Esophagus muscularis mucosa (tissue), 4 donors: ENCODE measurements at regions not wholly inside any gene's neighbourhood (a gene's known extent, or its start where the extent isn't known, plus 50 kb on each side); places are given as distances from the start of the nearest gene placed in this dataset.

Experiments
- DNase-seq: peaks from one replicate; pipeline ENCODE4 v3.0.0-alpha.2; 2017; ENCODE audit errors: extremely low spot score
- H3K27ac ChIP-seq, 4 donors: fragments of 200-600 bp; sonication (generic); replicated peaks in 1 of 4; 1 replicate in 3 of 4; 2 replicates in 1 of 4; pipeline ENCODE4 v1.5.1; 2016 to 2019; ENCODE audit warnings: mild to moderate bottlenecking in 1 of 4
- H3K27me3 ChIP-seq, 4 donors: fragments of 200-600 bp; sonication (generic); one replicate each; pipeline versions ENCODE4 v1.5.1 to v1.6.0; 2016 to 2019
- H3K36me3 ChIP-seq, 4 donors: fragments of 200-600 bp; sonication (generic); one replicate each; pipeline ENCODE4 v1.5.1; 2016 to 2019
- H3K4me1 ChIP-seq, 4 donors: fragments of 200-600 bp; sonication (generic); one replicate each; pipeline ENCODE4 v1.5.1; 2016 to 2019
- H3K4me3 ChIP-seq, 4 donors: fragments of 200-600 bp; sonication (generic); 1 replicate in 2 of 4; 2 replicates in 2 of 4; pipeline ENCODE4 v1.5.1; 2016 to 2019; ENCODE audit warnings: mild to moderate bottlenecking in 4 of 4, moderate library complexity in 1 of 4
- H3K9me3 ChIP-seq, 4 donors: fragments of 200-600 bp; sonication (generic); 1 replicate in 3 of 4; 2 replicates in 1 of 4; pipeline ENCODE4 v1.5.1; 2016 to 2019
- EP300 ChIP-seq: sonication (generic); formaldehyde crosslinking; IDR thresholded peaks from one replicate; pipeline ENCODE4 v1.6.1; 2017; ENCODE audit warnings: antibody characterized with exemption
- POLR2A ChIP-seq: fragments of 450-650 bp; IDR thresholded peaks from one replicate; pipeline ENCODE4 v1.6.1; 2017; ENCODE audit warnings: antibody characterized with exemption, moderate library complexity, mild to moderate bottlenecking, low read depth
- POLR2AphosphoS5 ChIP-seq, 2 donors: sonication (generic); formaldehyde crosslinking; IDR thresholded peaks; one replicate each; pipeline ENCODE4 v1.6.1; 2017; ENCODE audit warnings: antibody characterized with exemption in 2 of 2
- WGBS: methylation state at CpG from one replicate; pipeline ENCODE4 v1.1.5; 2018; 5-methylcytosine and 5-hydroxymethylcytosine counted together
- intact Hi-C: fragments of 100-400 bp; cut with DNase I; formaldehyde crosslinking; loops from one replicate; pipeline ENCODE4 v1.15.1; 2023
- TF ChIP-seq, protein P1 (sequence below), 3 experiments: fragments of 200-600 bp in 2 of 3; fragments of 450-650 bp in 1 of 3; sonication (generic) in 2 of 3; IDR thresholded peaks; one replicate each; pipeline ENCODE4 v1.5.1; 2017 to 2019; ENCODE audit warnings: antibody characterized with exemption in 3 of 3, mild to moderate bottlenecking in 2 of 3, moderate library complexity in 1 of 3

DNA sequence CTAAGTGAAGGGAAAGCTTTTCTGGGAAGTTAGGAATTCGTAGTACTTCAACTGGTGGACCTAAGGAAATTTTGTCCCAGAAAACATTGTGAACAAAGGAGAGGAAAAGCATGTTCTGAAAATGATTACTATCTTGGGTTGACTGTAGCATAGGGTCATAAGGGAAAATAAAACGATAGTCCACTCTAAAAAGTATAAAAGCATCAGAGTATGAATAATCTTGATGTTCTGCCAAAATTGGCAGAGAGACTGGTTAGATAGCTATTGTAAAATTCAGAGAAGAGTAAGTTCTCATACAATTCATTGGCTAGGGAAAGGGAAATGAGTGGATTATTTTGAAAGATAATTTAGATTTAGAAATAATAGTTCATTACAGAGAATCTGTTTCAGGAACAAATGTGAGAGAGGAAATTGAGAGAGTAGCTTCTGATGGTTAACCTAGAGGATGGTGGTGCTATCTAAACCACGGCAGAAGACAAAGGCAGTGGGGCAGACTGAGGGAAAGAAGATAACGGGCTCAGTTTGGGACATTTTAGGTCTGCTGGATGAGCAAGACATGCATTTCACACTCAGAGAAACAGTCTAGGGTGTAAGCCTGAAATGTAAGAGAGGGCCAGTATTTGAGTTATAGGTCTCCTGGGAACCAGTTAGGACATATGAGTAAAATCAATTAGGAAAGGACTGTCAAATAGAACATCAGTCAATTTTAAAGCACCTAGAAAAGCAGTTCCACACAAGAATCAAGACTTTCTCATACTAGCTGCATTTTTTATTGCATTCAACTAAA lies 799.3 kb upstream of the CXADR start:
- Histone ChIP-seq H3K4me1 (peaks cover 0 to 7% (median 2%) of the 10 kb centered on the region in 4 donors), H3K27me3 (no peaks in the 10 kb centered on the region), H3K27ac (no peak overlapping the region), H3K4me3 (no peak overlapping the region), H3K36me3 (no peaks in the 10 kb centered on the region), H3K9me3 (no peaks in the 10 kb centered on the region)
- intact Hi-C loops = no loop called here
- 71% methylated on average over 4 of the region's 4 CpGs for WGBS
- TF ChIP-seq POLR2AphosphoS5 (IDR thresholded peaks at IDR 0.05) (no peak), POLR2A (no peak), EP300 (no peak)
- TF ChIP-seq, protein P1, sequence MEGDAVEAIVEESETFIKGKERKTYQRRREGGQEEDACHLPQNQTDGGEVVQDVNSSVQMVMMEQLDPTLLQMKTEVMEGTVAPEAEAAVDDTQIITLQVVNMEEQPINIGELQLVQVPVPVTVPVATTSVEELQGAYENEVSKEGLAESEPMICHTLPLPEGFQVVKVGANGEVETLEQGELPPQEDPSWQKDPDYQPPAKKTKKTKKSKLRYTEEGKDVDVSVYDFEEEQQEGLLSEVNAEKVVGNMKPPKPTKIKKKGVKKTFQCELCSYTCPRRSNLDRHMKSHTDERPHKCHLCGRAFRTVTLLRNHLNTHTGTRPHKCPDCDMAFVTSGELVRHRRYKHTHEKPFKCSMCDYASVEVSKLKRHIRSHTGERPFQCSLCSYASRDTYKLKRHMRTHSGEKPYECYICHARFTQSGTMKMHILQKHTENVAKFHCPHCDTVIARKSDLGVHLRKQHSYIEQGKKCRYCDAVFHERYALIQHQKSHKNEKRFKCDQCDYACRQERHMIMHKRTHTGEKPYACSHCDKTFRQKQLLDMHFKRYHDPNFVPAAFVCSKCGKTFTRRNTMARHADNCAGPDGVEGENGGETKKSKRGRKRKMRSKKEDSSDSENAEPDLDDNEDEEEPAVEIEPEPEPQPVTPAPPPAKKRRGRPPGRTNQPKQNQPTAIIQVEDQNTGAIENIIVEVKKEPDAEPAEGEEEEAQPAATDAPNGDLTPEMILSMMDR (IDR thresholded peaks at IDR 0.05) = no peak
- no peak for DNase-seq

DNA sequence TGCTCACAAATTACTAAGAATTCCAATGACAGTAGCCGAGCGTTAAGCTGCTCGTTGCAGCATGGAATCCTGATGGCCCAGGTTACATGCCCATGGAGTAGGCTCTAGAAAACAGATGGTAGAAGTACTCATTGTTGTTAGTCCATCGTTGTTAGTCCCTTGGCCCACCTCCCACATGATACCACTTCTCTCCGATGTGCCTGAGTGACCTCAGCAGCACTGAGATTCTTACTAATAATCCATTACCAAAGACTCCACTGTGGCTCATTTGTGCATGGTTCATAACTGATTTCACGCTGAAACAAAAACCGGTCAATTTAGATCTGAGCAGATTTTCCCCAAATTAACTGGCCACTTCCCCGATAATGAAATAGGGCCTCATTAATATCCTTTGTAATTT lies 772.3 kb upstream of the CXADR start:
- intact Hi-C loops = no loop called here
- TF ChIP-seq POLR2A (no peak), EP300 (no peak), POLR2AphosphoS5 (IDR thresholded peaks at IDR 0.05) (no peak)
- TF ChIP-seq, protein P1 (IDR thresholded peaks at IDR 0.05) = no peak
- Histone ChIP-seq H3K9me3 (no peaks in the 10 kb centered on the region), H3K36me3 (no peaks in the 10 kb centered on the region), H3K27ac (peak overlapping the region; percentile 27 to 60 (median 42)), H3K27me3 (no peaks in the 10 kb centered on the region), H3K4me1 (peaks cover 3 to 36% (median 30%) of the 10 kb centered on the region in 4 donors), H3K4me3 (no peak overlapping the region)
- DNase-seq = no peak
- WGBS = 72% methylated on average over 8 of the region's 8 CpGs

DNA sequence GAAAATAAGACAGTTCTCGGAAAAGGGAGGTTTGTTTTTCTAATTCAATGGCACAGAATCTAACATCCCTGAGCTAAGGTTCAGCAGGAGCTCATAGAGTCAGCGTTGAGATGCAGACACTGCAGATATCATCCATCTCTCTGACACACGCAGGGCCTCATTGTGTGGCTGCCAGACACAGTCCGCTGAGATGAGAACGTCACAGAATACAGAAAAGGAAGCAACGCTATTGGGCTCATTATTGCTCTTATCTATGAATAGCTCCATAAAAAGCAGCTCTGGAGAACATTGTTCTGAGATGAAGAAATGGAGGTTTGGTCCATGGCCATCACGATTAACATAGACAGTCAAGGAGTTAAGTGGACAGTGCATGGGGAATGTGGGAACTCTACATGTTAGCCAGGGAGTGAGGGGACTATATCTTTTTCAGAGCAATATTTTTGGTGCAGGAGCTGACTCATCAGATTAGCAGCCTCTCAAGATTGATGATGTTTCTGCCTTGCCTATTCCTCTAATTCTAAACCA lies 771.6 kb upstream of the CXADR start:
- Histone ChIP-seq H3K36me3 (no peaks in the 10 kb centered on the region), H3K9me3 (no peaks in the 10 kb centered on the region), H3K27ac (peak overlapping the region; percentile 34 to 60 (median 42)), H3K4me1 (peaks cover 3 to 36% (median 30%) of the 10 kb centered on the region in 4 donors), H3K27me3 (no peaks in the 10 kb centered on the region), H3K4me3 (no peak overlapping the region)
- whole genome bisulfite sequencing = 17% methylated on average over 7 of the region's 7 CpGs
- no peak for TF ChIP-seq POLR2AphosphoS5 (IDR thresholded peaks at IDR 0.05)
- no peak for TF ChIP-seq POLR2A
- TF ChIP-seq, protein P1 (IDR thresholded peaks at IDR 0.05) = no peak
- no peak for TF ChIP-seq EP300
- intact Hi-C loops = no loop called here
- no peak for DNase-seq

DNA sequence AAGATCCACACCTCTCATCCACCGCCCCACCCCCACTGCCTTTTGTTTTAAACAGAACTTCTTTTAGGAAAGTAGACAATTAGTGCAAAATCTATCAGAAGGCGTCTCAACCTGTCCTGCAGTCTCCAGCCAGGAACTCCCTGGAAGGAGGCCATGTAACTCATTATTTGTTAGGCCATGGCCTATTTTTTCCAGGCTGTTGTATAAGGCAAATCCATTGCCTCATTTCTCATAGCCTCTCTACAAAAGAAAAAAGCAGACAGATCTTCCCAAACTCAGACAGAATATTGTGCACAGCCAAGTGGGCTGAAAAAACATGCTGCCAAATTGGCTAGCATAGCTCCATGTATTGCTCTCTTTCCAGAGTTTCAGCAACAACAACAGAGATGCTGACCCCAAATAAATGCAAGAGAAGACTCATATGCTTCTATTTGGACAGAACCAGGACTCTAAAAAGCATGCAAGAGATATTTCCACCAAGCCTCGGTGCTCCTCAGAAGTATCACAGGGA lies 770.7 kb upstream of the CXADR start:
- no peak for DNase-seq
- Histone ChIP-seq H3K27ac (peak overlapping the region; percentile 27 to 60 (median 42)), H3K27me3 (no peaks in the 10 kb centered on the region), H3K4me3 (no peak overlapping the region), H3K9me3 (no peaks in the 10 kb centered on the region), H3K36me3 (no peaks in the 10 kb centered on the region), H3K4me1 (peaks cover 3 to 36% (median 30%) of the 10 kb centered on the region in 4 donors)
- TF ChIP-seq POLR2A (no peak), POLR2AphosphoS5 (IDR thresholded peaks at IDR 0.05) (peak; percentile 22 to 34)
- intact Hi-C loops = no loop called here
- WGBS = 30% methylated on average over 3 of the region's 3 CpGs

DNA sequence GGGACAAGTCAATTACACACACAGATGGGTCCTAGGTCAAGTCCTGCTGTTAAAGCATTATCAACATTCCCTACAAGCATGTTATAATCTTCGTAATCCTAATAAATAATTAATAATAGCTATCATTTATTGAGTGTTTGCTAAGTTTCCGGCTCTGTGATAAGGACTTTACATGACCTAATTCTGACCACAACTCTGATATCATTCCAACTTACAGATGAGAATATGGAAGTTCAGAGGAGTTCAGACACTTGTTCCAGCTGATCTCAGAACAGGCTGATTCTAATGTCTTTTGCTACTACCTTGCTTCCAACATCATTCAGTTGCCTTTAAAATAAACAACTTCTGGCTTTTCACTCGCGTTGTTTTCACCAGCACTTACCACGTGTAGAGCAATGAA lies 770.1 kb upstream of the CXADR start:
- H3K36me3 ChIP-seq = no peaks in the 10 kb centered on the region
- no peaks in the 10 kb centered on the region for H3K9me3 ChIP-seq
- WGBS = 46% methylated on average over 5 of the region's 5 CpGs
- H3K4me1 ChIP-seq = peaks cover 3 to 36% (median 30%) of the 10 kb centered on the region in 4 donors
- no peaks in the 10 kb centered on the region for H3K27me3 ChIP-seq
- DNase-seq = no peak
- intact Hi-C loops = no loop called here
- TF ChIP-seq POLR2A = no peak
- no peak for TF ChIP-seq POLR2AphosphoS5 (IDR thresholded peaks at IDR 0.05)
- TF ChIP-seq, protein P1 (IDR thresholded peaks at IDR 0.05) = no peak
- no peak for TF ChIP-seq EP300
- H3K27ac ChIP-seq = peak overlapping the region; percentile 18 to 60 (median 34)
- H3K4me3 ChIP-seq = no peak overlapping the region
